DOHH2 (cell line): ENCODE measurements at regions not wholly inside any gene's neighbourhood (a gene's known extent, or its start where the extent isn't known, plus 50 kb on each side); places are given as distances from the start of the nearest gene placed in this dataset.

ENCODE experiments used
- H3F3A ChIP-seq: fragments of 200-600 bp; sonication (generic), shearing (Covaris generic); 2 replicates; pipeline ENCODE4 v1.6.0; 2016; ENCODE audit warnings: antibody characterized with exemption, mild to moderate bottlenecking; ENCODE audit not compliant: control insufficient read depth, insufficient read depth
- H3K27ac ChIP-seq: fragments of 200-600 bp; sonication (generic); 2 replicates; pipeline ENCODE4 v1.5.1; 2014; ENCODE audit warnings: low read depth, mild to moderate bottlenecking, low read length, moderate library complexity
- H3K27me3 ChIP-seq: fragments of 200-600 bp; sonication (generic); 2 replicates; pipeline ENCODE4 v1.6.1; 2014; ENCODE audit warnings: mild to moderate bottlenecking, low read length, mixed read lengths; ENCODE audit not compliant: control insufficient read depth
- H3K36me3 ChIP-seq: fragments of 200-600 bp; sonication (generic); 2 replicates; pipeline ENCODE4 v1.6.1; 2014; ENCODE audit warnings: mild to moderate bottlenecking, low read length, moderate library complexity, mixed read lengths; ENCODE audit not compliant: control insufficient read depth
- H3K4me1 ChIP-seq: fragments of 200-600 bp; sonication (generic); 2 replicates; pipeline ENCODE4 v1.6.1; 2014; ENCODE audit warnings: mild to moderate bottlenecking, low read length, mixed read lengths; ENCODE audit not compliant: control insufficient read depth
- H3K4me2 ChIP-seq: fragments of 200-600 bp; sonication (generic); 2 replicates; pipeline ENCODE4 v1.6.0; 2014; ENCODE audit warnings: mild to moderate bottlenecking, low read length, moderate library complexity
- H3K4me3 ChIP-seq: fragments of 200-600 bp; sonication (generic); 2 replicates; pipeline ENCODE4 v1.5.1; 2014; ENCODE audit warnings: mild to moderate bottlenecking, low read length, mixed read lengths
- H3K79me2 ChIP-seq: fragments of 200-600 bp; sonication (generic); 2 replicates; pipeline ENCODE4 v1.6.1; 2014; ENCODE audit warnings: mild to moderate bottlenecking, low read length, mixed read lengths; ENCODE audit not compliant: control insufficient read depth
- H3K9me2 ChIP-seq: fragments of 200-600 bp; sonication (generic); replicated peaks from 2 replicates; pipeline ENCODE4 v1.6.1; 2014; ENCODE audit warnings: mild to moderate bottlenecking, low read length, mixed read lengths; ENCODE audit not compliant: control insufficient read depth
- H3K9me3 ChIP-seq: fragments of 200-600 bp; sonication (generic); 2 replicates; pipeline ENCODE4 v1.6.1; 2014; ENCODE audit warnings: antibody characterized with exemption, low read length, mixed read lengths; ENCODE audit not compliant: control insufficient read depth, insufficient read depth
- H4K20me1 ChIP-seq: fragments of 200-600 bp; sonication (generic); 2 replicates; pipeline ENCODE4 v1.6.0; 2014; ENCODE audit warnings: low read depth, mild to moderate bottlenecking, antibody characterized with exemption, low read length, moderate library complexity; ENCODE audit not compliant: control insufficient read depth, insufficient read depth
- EZH2phosphoT487 ChIP-seq: fragments of 200-600 bp; sonication (generic); IDR thresholded peaks from 2 replicates; pipeline ENCODE4 v1.6.1; 2017; ENCODE audit warnings: borderline replicate concordance, mild to moderate bottlenecking, antibody characterized with exemption, low read length, moderate library complexity, mixed read lengths
- TF ChIP-seq, protein P1 (sequence below): fragments of 200-600 bp; sonication (generic); IDR thresholded peaks from one replicate; pipeline ENCODE4 v1.5.1; 2014; ENCODE audit warnings: antibody characterized with exemption, mild to moderate bottlenecking, low read depth, low read length; ENCODE audit not compliant: poor library complexity, severe bottlenecking

DNA sequence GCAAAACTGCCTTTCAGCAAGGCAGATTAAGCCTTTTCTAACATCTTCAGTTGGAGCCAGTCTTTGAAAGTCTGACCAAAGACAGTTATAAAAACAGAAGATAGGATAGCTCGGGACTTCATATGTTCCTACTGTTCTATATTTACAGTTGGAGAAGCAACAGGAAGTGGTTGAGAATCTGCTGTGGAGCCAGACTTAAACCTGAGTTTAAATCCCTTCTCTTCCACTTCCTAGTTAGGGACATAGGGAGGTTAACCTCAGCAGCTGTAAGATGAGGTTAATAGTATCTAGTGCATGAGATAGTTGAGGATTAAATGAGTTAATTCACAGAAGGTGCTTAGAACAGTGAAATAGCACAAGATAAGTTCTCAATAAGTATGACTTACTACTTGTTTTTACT is 84.5 kb upstream of the FREM1 start:
- no peak overlapping the region for H3K4me3 ChIP-seq
- TF ChIP-seq, protein P1, sequence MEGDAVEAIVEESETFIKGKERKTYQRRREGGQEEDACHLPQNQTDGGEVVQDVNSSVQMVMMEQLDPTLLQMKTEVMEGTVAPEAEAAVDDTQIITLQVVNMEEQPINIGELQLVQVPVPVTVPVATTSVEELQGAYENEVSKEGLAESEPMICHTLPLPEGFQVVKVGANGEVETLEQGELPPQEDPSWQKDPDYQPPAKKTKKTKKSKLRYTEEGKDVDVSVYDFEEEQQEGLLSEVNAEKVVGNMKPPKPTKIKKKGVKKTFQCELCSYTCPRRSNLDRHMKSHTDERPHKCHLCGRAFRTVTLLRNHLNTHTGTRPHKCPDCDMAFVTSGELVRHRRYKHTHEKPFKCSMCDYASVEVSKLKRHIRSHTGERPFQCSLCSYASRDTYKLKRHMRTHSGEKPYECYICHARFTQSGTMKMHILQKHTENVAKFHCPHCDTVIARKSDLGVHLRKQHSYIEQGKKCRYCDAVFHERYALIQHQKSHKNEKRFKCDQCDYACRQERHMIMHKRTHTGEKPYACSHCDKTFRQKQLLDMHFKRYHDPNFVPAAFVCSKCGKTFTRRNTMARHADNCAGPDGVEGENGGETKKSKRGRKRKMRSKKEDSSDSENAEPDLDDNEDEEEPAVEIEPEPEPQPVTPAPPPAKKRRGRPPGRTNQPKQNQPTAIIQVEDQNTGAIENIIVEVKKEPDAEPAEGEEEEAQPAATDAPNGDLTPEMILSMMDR, result no peak
- TF ChIP-seq EZH2phosphoT487, result no peak
- no peaks in the 10 kb centered on the region for H4K20me1 ChIP-seq
- H3F3A ChIP-seq, result no peaks in the 10 kb centered on the region
- no peaks in the 10 kb centered on the region for H3K27me3 ChIP-seq
- H3K36me3 ChIP-seq, result no peaks in the 10 kb centered on the region
- no peaks in the 10 kb centered on the region for H3K9me2 ChIP-seq
- H3K4me2 ChIP-seq, result no peak overlapping the region
- no peaks in the 10 kb centered on the region for H3K9me3 ChIP-seq
- H3K27ac ChIP-seq, result no peak overlapping the region
- H3K79me2 ChIP-seq, result no peaks in the 10 kb centered on the region
- H3K4me1 ChIP-seq, result no peaks in the 10 kb centered on the region

DNA sequence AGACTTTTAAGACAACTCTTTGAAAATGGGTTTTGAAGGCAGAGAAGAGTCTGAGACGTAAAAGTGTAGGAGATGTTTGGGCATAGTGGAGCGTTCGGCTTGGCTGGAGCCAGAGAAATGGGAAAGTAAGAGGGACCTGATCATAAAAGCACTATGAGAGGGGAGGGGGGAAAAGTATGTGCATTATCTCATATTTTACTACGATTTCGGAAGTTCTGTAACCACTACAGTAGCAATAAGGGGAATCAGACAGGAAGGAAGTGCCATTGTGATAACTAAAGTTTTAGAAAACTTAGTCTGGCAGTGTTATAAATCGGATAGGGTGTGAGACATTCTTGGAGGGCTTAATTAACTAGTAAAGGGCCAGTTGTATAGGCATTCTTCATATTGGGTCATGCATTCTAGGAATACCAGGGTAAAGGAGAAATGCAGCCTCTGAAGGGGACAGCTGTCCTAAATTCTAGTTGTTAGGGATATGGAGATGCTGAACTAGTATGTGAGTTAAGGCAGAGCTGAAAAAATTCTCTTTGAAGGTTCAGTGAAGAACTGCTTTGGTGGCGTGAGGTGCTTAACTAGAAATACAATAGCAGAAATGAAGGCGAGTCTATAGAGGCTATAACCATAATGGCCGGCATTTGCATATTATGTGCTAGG is 83.8 kb upstream of the FREM1 start:
- Histone ChIP-seq H4K20me1 (no peaks in the 10 kb centered on the region), H3K27ac (no peak overlapping the region), H3K9me3 (no peaks in the 10 kb centered on the region), H3K9me2 (no peaks in the 10 kb centered on the region), H3K79me2 (no peaks in the 10 kb centered on the region), H3K4me1 (no peaks in the 10 kb centered on the region), H3F3A (no peaks in the 10 kb centered on the region), H3K36me3 (no peaks in the 10 kb centered on the region), H3K4me3 (no peak overlapping the region), H3K27me3 (no peaks in the 10 kb centered on the region), H3K4me2 (no peak overlapping the region)
- TF ChIP-seq EZH2phosphoT487, result no peak
- TF ChIP-seq, protein P1, result no peak

- peaks cover 2% of the 10 kb centered on the region for H3K4me1 ChIP-seq
- no peak overlapping the region for H3K4me3 ChIP-seq
- H3K79me2 ChIP-seq, result no peaks in the 10 kb centered on the region
- no peaks in the 10 kb centered on the region for H4K20me1 ChIP-seq
- H3K9me2 ChIP-seq, result no peaks in the 10 kb centered on the region
- H3K27ac ChIP-seq, result no peak overlapping the region
- H3K27me3 ChIP-seq, result no peaks in the 10 kb centered on the region
- TF ChIP-seq, protein P1, result no peak
- TF ChIP-seq EZH2phosphoT487, result no peak
- H3K36me3 ChIP-seq, result no peaks in the 10 kb centered on the region
- H3K9me3 ChIP-seq, result no peaks in the 10 kb centered on the region
- no peaks in the 10 kb centered on the region for H3F3A ChIP-seq
- H3K4me2 ChIP-seq, result no peak overlapping the region
These were observed 83.0 kb upstream of the FREM1 start for GRCh38 chr9:14993061-14993800.
